B cell (primary cell): ENCODE measurements at regions not wholly inside any gene's neighbourhood (a gene's known extent, or its start where the extent isn't known, plus 50 kb on each side); places are given as distances from the start of the nearest gene placed in this dataset.

Experiments used
- ATAC-seq: fragments of 200-7000 bp; cut with Tn5 transposase; one replicate; pipeline ENCODE4 v1.10.0; 2021; ENCODE audit warnings: low read depth, mild to moderate bottlenecking, moderate number of reproducible peaks, moderate library complexity
- CTCF ChIA-PET: fragments of 350-600 bp; sonication (Branson Sonifier 250); formaldehyde crosslinking; loops from one replicate; lab custom pipeline; 2021; ENCODE audit warnings: antibody characterized with exemption, inconsistent platforms; lab: Charles Lee
- POLR2A ChIA-PET: fragments of 350-600 bp; sonication (Branson Sonifier 250); formaldehyde crosslinking; loops from one replicate; lab custom pipeline; 2021; ENCODE audit warnings: antibody characterized with exemption; lab: Charles Lee
- DNase-seq: peaks from one replicate; pipeline ENCODE4 v3.0.0; 2013
- H2AFZ ChIP-seq: 2 replicates; pipeline ENCODE4 v1.6.1; 2012; ENCODE audit warnings: mild to moderate bottlenecking, low read depth, low read length; ENCODE audit not compliant: insufficient read depth, poor library complexity, severe bottlenecking
- H3K27ac ChIP-seq, 2 donors: 1 replicate in 1 of 2; 2 replicates in 1 of 2; pipeline ENCODE4 v1.5.1; 2012 to 2013; ENCODE audit warnings: low read length in 2 of 2, mild to moderate bottlenecking in 2 of 2, moderate library complexity in 1 of 2
- H3K27me3 ChIP-seq, 4 experiments: fragments of 200-600 bp in 1 of 4; sonication (generic) in 1 of 4; replicated peaks in 1 of 4; 1 replicate in 2 of 4; 2 replicates in 2 of 4; pipeline versions ENCODE4 v1.6.1 to v1.7.0; 2013 to 2016; ENCODE audit warnings: low read length in 3 of 4, mild to moderate bottlenecking in 2 of 4, mixed read lengths in 1 of 4, moderate library complexity in 1 of 4; ENCODE audit not compliant: insufficient read depth in 4 of 4, control insufficient read depth in 3 of 4; ENCODE audit errors: control extremely low read depth in 1 of 4
- H3K36me3 ChIP-seq, 2 experiments: replicated peaks in 1 of 2; 1 replicate in 1 of 2; 2 replicates in 1 of 2; pipeline versions ENCODE4 v1.6.1 to v1.7.1; 2013; ENCODE audit warnings: low read length in 1 of 2; ENCODE audit not compliant: insufficient read depth in 2 of 2, control insufficient read depth in 1 of 2; ENCODE audit errors: control extremely low read depth in 1 of 2, extremely low read depth in 1 of 2
- H3K4me1 ChIP-seq, 2 donors: fragments of 200-600 bp in 1 of 2; sonication (generic) in 1 of 2; 1 replicate in 1 of 2; 2 replicates in 1 of 2; pipeline versions ENCODE4 v1.5.1 to v1.6.1; 2013 to 2017; ENCODE audit warnings: low read length in 2 of 2; ENCODE audit not compliant: control insufficient read depth in 2 of 2, insufficient read depth in 2 of 2
- H3K4me2 ChIP-seq: replicated peaks from 2 replicates; pipeline ENCODE3; 2012; ENCODE audit warnings: mild to moderate bottlenecking, low read depth, low read length; ENCODE audit not compliant: poor library complexity, severe bottlenecking
- H3K4me3 ChIP-seq, 5 experiments: fragments of 200-600 bp in 1 of 5; sonication (generic) in 1 of 5; 1 replicate in 3 of 5; 2 replicates in 2 of 5; pipeline versions ENCODE4 v1.5.1 to v1.7.0; 2011 to 2016; ENCODE audit warnings: low read length in 4 of 5, mild to moderate bottlenecking in 4 of 5, low read depth in 2 of 5, control low read depth in 1 of 5, moderate library complexity in 1 of 5; ENCODE audit not compliant: insufficient read depth in 1 of 5; ENCODE audit errors: control extremely low read depth in 1 of 5, extremely low read depth in 1 of 5
- H3K79me2 ChIP-seq: fragments of 200-600 bp; sonication (generic); one replicate; pipeline ENCODE4 v1.6.0; 2016; ENCODE audit warnings: low read length; ENCODE audit not compliant: control insufficient read depth, insufficient read depth
- H3K9ac ChIP-seq: fragments of 200-600 bp; sonication (generic); 2 replicates; pipeline ENCODE4 v1.6.1; 2017; ENCODE audit warnings: mild to moderate bottlenecking, low read length, moderate library complexity
- H3K9me3 ChIP-seq, 3 donors: one replicate each; pipeline versions ENCODE4 v1.6.1 to v1.7.1; 2013; ENCODE audit warnings: low read length in 2 of 3; ENCODE audit not compliant: control insufficient read depth in 2 of 3, insufficient read depth in 1 of 3; ENCODE audit errors: control extremely low read depth in 1 of 3
- H4K20me1 ChIP-seq: 2 replicates; pipeline ENCODE4 v1.6.0; 2012; ENCODE audit warnings: mild to moderate bottlenecking, low read length; ENCODE audit not compliant: insufficient read depth, control insufficient read depth, poor library complexity, severe bottlenecking
- H3K27ac Mint-ChIP-seq: one replicate; pipeline ENCODE4 v1.8.0; 2021; ENCODE audit warnings: mixed read lengths
- H3K27me3 Mint-ChIP-seq: one replicate; pipeline ENCODE4 v1.8.0; 2021; ENCODE audit warnings: mixed read lengths
- H3K4me1 Mint-ChIP-seq: one replicate; pipeline ENCODE4 v1.8.0; 2021; ENCODE audit warnings: mixed read lengths
- H3K4me3 Mint-ChIP-seq: one replicate; pipeline ENCODE4 v1.8.0; 2021; ENCODE audit warnings: mixed read lengths
- H3K9me3 Mint-ChIP-seq: one replicate; pipeline ENCODE4 v1.8.0; 2022; ENCODE audit warnings: mixed read lengths; ENCODE audit not compliant: insufficient read depth
- CTCF ChIP-seq: fragments of 200-600 bp; IDR thresholded peaks from one replicate; pipeline ENCODE4 v1.8.0; 2022; ENCODE audit warnings: antibody characterized with exemption, mild to moderate bottlenecking
- EZH2 ChIP-seq: IDR thresholded peaks from 2 replicates; pipeline ENCODE4 v1.6.1; 2012; ENCODE audit warnings: borderline replicate concordance, low read depth, mild to moderate bottlenecking, moderate library complexity, low read length; ENCODE audit not compliant: insufficient read depth, poor library complexity, severe bottlenecking
- WGBS: methylation state at CpG from one replicate; pipeline ENCODE4 v1.1.5; 2013; ENCODE audit warnings: missing lambda C conversion rate; ENCODE audit not compliant: insufficient coverage; 5-methylcytosine and 5-hydroxymethylcytosine counted together
- intact Hi-C: fragments of 100-400 bp; cut with micrococcal nuclease; formaldehyde crosslinking; loops from one replicate; pipeline ENCODE4 v1.10.0; 2022

GRCh38 chr10:55497893-55498499 is 697.0 kb upstream of the PCDH15 start:
- H3K9ac ChIP-seq = no peak overlapping the region
- no peak for TF ChIP-seq EZH2
- no peak for TF ChIP-seq CTCF

GRCh38 chr10:55495555-55495954 is 694.5 kb upstream of the PCDH15 start:
- no peak for ATAC-seq
- Mint-ChIP-seq H3K9me3 (no peaks in the 10 kb centered on the region), H3K4me3 (no peak overlapping the region), H3K27me3 (no peaks in the 10 kb centered on the region), H3K27ac (no peak overlapping the region), H3K4me1 (no peaks in the 10 kb centered on the region)
- Histone ChIP-seq H3K9me3 (no peaks in the 10 kb centered on the region), H3K4me1 (no peaks in the 10 kb centered on the region), H2AFZ (no peak overlapping the region), H3K4me2 (no peak overlapping the region), H4K20me1 (no peaks in the 10 kb centered on the region), H3K36me3 (no peaks in the 10 kb centered on the region), H3K4me3 (no peak overlapping the region), H3K9ac (no peak overlapping the region), H3K27ac (no peak overlapping the region), H3K27me3 (no peaks in the 10 kb centered on the region), H3K79me2 (no peaks in the 10 kb centered on the region)
- ChIA-PET CTCF (no interaction called here), POLR2A (no interaction called here)
- no peak for TF ChIP-seq CTCF
- no peak for TF ChIP-seq EZH2
- no peak for DNase-seq
- intact Hi-C loops = no loop called here

More at GRCh38 chr10:55497893-55498499, 697.0 kb upstream of the PCDH15 start:
- H3K27me3 Mint-ChIP-seq = no peaks in the 10 kb centered on the region
- H3K9me3 ChIP-seq = no peaks in the 10 kb centered on the region
- H3K4me2 ChIP-seq = no peak overlapping the region
- ATAC-seq (no peak), DNase-seq (no peak)
- H3K4me3 Mint-ChIP-seq = no peak overlapping the region
- H3K4me3 ChIP-seq = no peak overlapping the region
- H3K4me1 Mint-ChIP-seq = no peaks in the 10 kb centered on the region
- intact Hi-C loops = no loop called here
- H3K9me3 Mint-ChIP-seq = no peaks in the 10 kb centered on the region
- H3K79me2 ChIP-seq = no peaks in the 10 kb centered on the region
- ChIA-PET POLR2A (no interaction called here), CTCF (no interaction called here)
- no peaks in the 10 kb centered on the region for H3K27me3 ChIP-seq
- no peak overlapping the region for H3K27ac Mint-ChIP-seq
- WGBS = no CpG with 5 or more reads among the region's 4 CpGs
- H3K36me3 ChIP-seq = no peaks in the 10 kb centered on the region
- no peak overlapping the region for H3K27ac ChIP-seq
- H3K4me1 ChIP-seq = no peaks in the 10 kb centered on the region
- H2AFZ ChIP-seq = no peak overlapping the region
- H4K20me1 ChIP-seq = no peaks in the 10 kb centered on the region
